H1 (cell line): ENCODE measurements at regions not wholly inside any gene's neighbourhood (a gene's known extent, or its start where the extent isn't known, plus 50 kb on each side); places are given as distances from the start of the nearest gene placed in this dataset.
A peak's percentile ranks its signal among the peaks of the same experiment; 100 is the strongest.

Experiments used
- CTCF ChIA-PET: fragments of 300-600 bp; sonication (Branson Sonifier 250); formaldehyde crosslinking; loops from one replicate; lab custom pipeline; 2021; ENCODE audit not compliant: partially characterized antibody; lab: Charles Lee
- POLR2A ChIA-PET: fragments of 300-600 bp; sonication (Branson Sonifier 250); formaldehyde crosslinking; loops from one replicate; lab custom pipeline; 2021; ENCODE audit warnings: inconsistent platforms; ENCODE audit not compliant: partially characterized antibody; lab: Charles Lee
- DNase-seq, 2 experiments: peaks; one replicate each; pipeline versions ENCODE4 v3.0.0 to v3.0.0-alpha.2; 2010 to 2022; ENCODE audit warnings: low spot score in 2 of 2, low read depth in 1 of 2, mixed read lengths in 1 of 2
- FAIRE-seq: peaks from 2 replicates; lab custom pipeline; 2011; peaks lifted over from hg19 to GRCh38; lab: Jason Lieb, UNC
- H2AFZ ChIP-seq: 2 replicates; pipeline ENCODE4 v1.8.1; 2012; ENCODE audit warnings: low read length, inconsistent platforms
- H2AK5ac ChIP-seq: 2 replicates; pipeline ENCODE4 v1.6.1; 2013; ENCODE audit warnings: low read depth, low read length
- H2BK120ac ChIP-seq: replicated peaks from 2 replicates; pipeline ENCODE3; 2013; ENCODE audit warnings: low read depth, low read length, inconsistent platforms
- H2BK12ac ChIP-seq: 2 replicates; pipeline ENCODE4 v1.6.1; 2013; ENCODE audit warnings: low read depth, low read length
- H2BK15ac ChIP-seq: 2 replicates; pipeline ENCODE4 v1.6.1; 2013; ENCODE audit warnings: low read length
- H2BK20ac ChIP-seq: 2 replicates; pipeline ENCODE4 v1.6.1; 2013; ENCODE audit warnings: low read length
- H2BK5ac ChIP-seq: 2 replicates; pipeline ENCODE4 v1.6.1; 2013; ENCODE audit warnings: low read depth, low read length
- H3K14ac ChIP-seq: 2 replicates; pipeline ENCODE4 v1.6.1; 2013; ENCODE audit warnings: inconsistent platforms; ENCODE audit not compliant: insufficient read length
- H3K18ac ChIP-seq: 2 replicates; pipeline ENCODE4 v1.6.1; 2013; ENCODE audit warnings: low read length; ENCODE audit errors: extremely low read depth
- H3K23ac ChIP-seq: 2 replicates; pipeline ENCODE4 v1.6.1; 2013; ENCODE audit warnings: inconsistent platforms; ENCODE audit not compliant: insufficient read length
- H3K23me2 ChIP-seq: 2 replicates; pipeline ENCODE4 v1.6.1; 2013; ENCODE audit warnings: low read depth, low read length
- H3K27ac ChIP-seq: 2 replicates; pipeline ENCODE4 v1.6.1; 2011; ENCODE audit warnings: low read depth, low read length, inconsistent platforms
- H3K27me3 ChIP-seq, 4 experiments: replicated peaks in 1 of 4; 1 replicate in 1 of 4; 2 replicates in 3 of 4; pipeline versions ENCODE4 v1.6.1 to v1.8.1; 2011 to 2013; ENCODE audit warnings: low read length in 3 of 4, mild to moderate bottlenecking in 3 of 4, inconsistent platforms in 2 of 4, mixed read lengths in 2 of 4, moderate library complexity in 1 of 4; ENCODE audit not compliant: control insufficient read depth in 3 of 4, insufficient read depth in 3 of 4; ENCODE audit errors: extremely low read depth in 1 of 4
- H3K36me3 ChIP-seq, 4 experiments: 2 replicates each; pipeline versions ENCODE4 v1.6.1 to v1.8.1; 2011 to 2013; ENCODE audit warnings: mild to moderate bottlenecking in 4 of 4, low read length in 3 of 4, moderate library complexity in 2 of 4, control low read depth in 1 of 4, inconsistent platforms in 1 of 4; ENCODE audit not compliant: insufficient read depth in 4 of 4, control insufficient read depth in 2 of 4
- H3K4ac ChIP-seq: replicated peaks from 2 replicates; pipeline ENCODE3; 2013; ENCODE audit warnings: low read length, low read depth, mixed read lengths, inconsistent platforms; ENCODE audit not compliant: insufficient read length
- H3K4me1 ChIP-seq, 4 experiments: replicated peaks in 1 of 4; 1 replicate in 1 of 4; 2 replicates in 3 of 4; pipeline versions ENCODE4 v1.6.1 to v1.8.1; 2011 to 2013; ENCODE audit warnings: low read length in 3 of 4, inconsistent platforms in 2 of 4, mixed read lengths in 1 of 4; ENCODE audit not compliant: insufficient read depth in 4 of 4, control insufficient read depth in 3 of 4
- H3K4me2 ChIP-seq, 2 experiments: 2 replicates each; pipeline versions ENCODE4 v1.6.1 to v1.8.1; 2011 to 2013; ENCODE audit warnings: low read depth in 2 of 2, low read length in 2 of 2, control low read depth in 1 of 2, inconsistent platforms in 1 of 2, mild to moderate bottlenecking in 1 of 2; ENCODE audit not compliant: insufficient read depth in 1 of 2
- H3K4me3 ChIP-seq, 4 experiments: fragments of 200-600, 300-600 bp in 1 of 4; sonication (generic), shearing (Covaris generic), sonication (Bioruptor Twin) in 1 of 4; 2 replicates each; pipeline versions ENCODE4 v1.5.1 to v1.8.1; 2011 to 2016; ENCODE audit warnings: low read length in 4 of 4, low read depth in 3 of 4, control low read depth in 2 of 4, inconsistent platforms in 2 of 4, mild to moderate bottlenecking in 2 of 4, mixed read lengths in 1 of 4, moderate library complexity in 1 of 4; ENCODE audit not compliant: insufficient read depth in 2 of 4; ENCODE audit errors: extremely low read depth in 1 of 4
- H3K56ac ChIP-seq: replicated peaks from 2 replicates; pipeline ENCODE3; 2013; ENCODE audit warnings: low read depth, mild to moderate bottlenecking, mixed read lengths, low read length, inconsistent platforms; ENCODE audit not compliant: insufficient read length
- H3K79me1 ChIP-seq: 2 replicates; pipeline ENCODE4 v1.6.1; 2013; ENCODE audit warnings: low read depth, low read length, control low read depth
- H3K79me2 ChIP-seq, 2 experiments: 2 replicates each; pipeline versions ENCODE4 v1.6.1 to v1.8.1; 2012 to 2013; ENCODE audit warnings: low read length in 2 of 2, mild to moderate bottlenecking in 2 of 2, inconsistent platforms in 1 of 2; ENCODE audit not compliant: insufficient read depth in 2 of 2, control insufficient read depth in 1 of 2
- H3K9ac ChIP-seq, 4 experiments: replicated peaks in 1 of 4; 1 replicate in 1 of 4; 2 replicates in 3 of 4; pipeline versions ENCODE4 v1.6.1 to v1.8.1; 2011 to 2013; ENCODE audit warnings: low read depth in 3 of 4, low read length in 3 of 4, control low read depth in 2 of 4, mild to moderate bottlenecking in 2 of 4, moderate library complexity in 2 of 4, inconsistent platforms in 1 of 4; ENCODE audit errors: extremely low read depth in 1 of 4
- H3K9me3 ChIP-seq, 2 experiments: 2 replicates each; pipeline versions ENCODE4 v1.6.1 to v1.8.1; 2012 to 2013; ENCODE audit warnings: mild to moderate bottlenecking in 2 of 2, moderate library complexity in 2 of 2, control low read depth in 1 of 2, inconsistent platforms in 1 of 2, low read depth in 1 of 2, low read length in 1 of 2, mixed read lengths in 1 of 2; ENCODE audit not compliant: insufficient read depth in 2 of 2
- H4K20me1 ChIP-seq, 2 experiments: replicated peaks in 1 of 2; 2 replicates each; pipeline versions ENCODE3 to v1.8.1; 2011 to 2013; ENCODE audit warnings: inconsistent platforms in 2 of 2, low read length in 2 of 2, mild to moderate bottlenecking in 1 of 2; ENCODE audit not compliant: insufficient read depth in 2 of 2, control insufficient read depth in 1 of 2
- H4K5ac ChIP-seq: 2 replicates; pipeline ENCODE4 v1.6.1; 2013; ENCODE audit warnings: low read length, low read depth, mixed read lengths, inconsistent platforms; ENCODE audit not compliant: insufficient read length
- H4K8ac ChIP-seq: 2 replicates; pipeline ENCODE4 v1.8.0; 2013; ENCODE audit warnings: mild to moderate bottlenecking, moderate library complexity, low read length, inconsistent platforms; ENCODE audit not compliant: insufficient read depth; ENCODE audit errors: extremely low read depth
- H4K91ac ChIP-seq: replicated peaks from 2 replicates; pipeline ENCODE3; 2013; ENCODE audit warnings: low read length, mixed read lengths, inconsistent platforms; ENCODE audit not compliant: insufficient read length
- BCL11A ChIP-seq, 2 experiments: IDR thresholded peaks; one replicate each; pipeline ENCODE4 v1.6.1; 2011; ENCODE audit warnings: low read depth in 2 of 2, low read length in 2 of 2, mild to moderate bottlenecking in 2 of 2
- JUND ChIP-seq: IDR thresholded peaks from 2 replicates; pipeline ENCODE4 v1.6.1; 2011; ENCODE audit warnings: mild to moderate bottlenecking, improper control_type of control experiment, low read length
- POU5F1 ChIP-seq: IDR thresholded peaks from 2 replicates; pipeline ENCODE4 v1.6.1; 2011; ENCODE audit warnings: low read depth, mild to moderate bottlenecking, low read length, moderate library complexity
- SIX5 ChIP-seq: IDR thresholded peaks from 2 replicates; pipeline ENCODE4 v1.6.1; 2011; ENCODE audit warnings: mild to moderate bottlenecking, low read depth, low read length
- SP4 ChIP-seq: IDR thresholded peaks from 2 replicates; pipeline ENCODE4 v1.6.1; 2012; ENCODE audit warnings: low read length, inconsistent platforms
- TCF12 ChIP-seq: IDR thresholded peaks from 2 replicates; pipeline ENCODE4 v1.6.1; 2011; ENCODE audit warnings: low read depth, mild to moderate bottlenecking, low read length
- WGBS, 2 experiments: shearing (Covaris generic) in 1 of 2; methylation state at CpG; one replicate each; pipeline versions ENCODE4 v1.1.6 to v1.1.7; 2013 to 2015; ENCODE audit warnings: low lambda C conversion rate in 2 of 2, mixed read lengths in 2 of 2, inconsistent platforms in 1 of 2, low coverage in 1 of 2, missing lambda C conversion rate in 1 of 2; ENCODE audit not compliant: insufficient replicate concordance in 2 of 2, insufficient coverage in 1 of 2, insufficient read length in 1 of 2; ENCODE audit errors: extremely low coverage in 1 of 2, missing lambda C conversion rate in 1 of 2; 5-methylcytosine and 5-hydroxymethylcytosine counted together
- TF ChIP-seq, protein P1 (sequence below): IDR thresholded peaks from 2 replicates; pipeline ENCODE4 v1.6.1; 2012; ENCODE audit warnings: inconsistent platforms

DNA sequence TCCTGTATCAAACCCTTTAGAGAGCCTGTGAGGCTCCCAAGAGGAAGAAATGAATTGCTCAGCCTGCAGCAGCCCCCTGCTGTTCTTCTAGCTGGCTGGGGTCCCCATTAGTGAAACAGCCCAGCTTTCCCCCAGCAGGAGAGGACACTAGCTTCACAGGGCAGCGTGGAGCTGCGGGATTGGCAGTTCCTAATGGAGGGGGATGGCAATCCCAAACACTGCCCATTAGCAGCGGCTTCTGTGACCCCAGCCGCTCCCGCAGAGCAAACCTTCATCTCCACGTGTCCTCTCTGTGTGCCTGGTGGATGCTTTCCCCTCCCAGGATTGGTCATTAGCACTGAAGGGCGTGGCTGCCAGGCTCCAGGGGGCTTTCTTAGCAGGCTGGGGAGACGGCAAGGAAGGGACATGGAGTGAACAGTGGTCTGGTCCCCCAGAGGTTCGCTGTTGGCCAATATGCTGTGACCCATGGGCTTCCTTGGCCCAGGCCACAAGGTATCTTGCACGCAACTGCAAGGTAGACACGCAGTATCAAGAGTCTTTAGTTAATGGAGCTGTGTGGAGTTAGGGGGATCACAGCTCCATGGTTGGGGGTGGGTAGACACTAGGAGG lies 322.5 kb upstream of the ZMIZ1 start:
- no peaks in the 10 kb centered on the region for H3K36me3 ChIP-seq
- H2AK5ac ChIP-seq, result no peak overlapping the region
- no peak overlapping the region for H3K14ac ChIP-seq
- WGBS, 2 experiments, result 87% methylated on average over 9 of the region's 11 CpGs; no CpG with 5 or more reads in 1 of the 2 experiments
- H3K4ac ChIP-seq, result no peak overlapping the region
- no peak overlapping the region for H3K4me2 ChIP-seq
- no peak overlapping the region for H3K9ac ChIP-seq
- no peaks in the 10 kb centered on the region for H4K20me1 ChIP-seq
- no peak overlapping the region for H3K18ac ChIP-seq
- ChIA-PET POLR2A (no interaction called here), CTCF (interaction anchor here (1.3 to 1.8 kb wide), 2 partner anchors 10 to 449 kb away, joined by 3 to 6 read pairs; no protein-coding TSS in a partner anchor)
- DNase-seq, result no peak
- H3K4me3 ChIP-seq, result no peak overlapping the region
- H3K9me3 ChIP-seq, result no peaks in the 10 kb centered on the region
- H3K23me2 ChIP-seq, result peaks cover 3% of the 10 kb centered on the region; the same call in 1 of the 2 replicates
- H4K5ac ChIP-seq, result no peak overlapping the region
- no peaks in the 10 kb centered on the region for H3K79me1 ChIP-seq
- no peak overlapping the region for H2BK120ac ChIP-seq
- no peak overlapping the region for H3K27ac ChIP-seq
- no peaks in the 10 kb centered on the region; a peak in 2 of 7 replicates for H3K27me3 ChIP-seq
- no peak overlapping the region for H3K56ac ChIP-seq
- H2BK12ac ChIP-seq, result 0 out of 2 replicates have a peak overlapping the region, but pooled peaks have one; percentile 75
- no peak overlapping the region for H4K91ac ChIP-seq
- no peaks in the 10 kb centered on the region for H3K79me2 ChIP-seq
- H2BK20ac ChIP-seq, result no peak overlapping the region
- 0 out of 2 replicates have a peak overlapping the region, but pooled peaks have one; percentile 61 for H2BK15ac ChIP-seq
- H2BK5ac ChIP-seq, result no peak overlapping the region
- H4K8ac ChIP-seq, result no peak overlapping the region
- H3K23ac ChIP-seq, result no peak overlapping the region
- no peak for FAIRE-seq
- H2AFZ ChIP-seq, result peak overlapping the region; percentile 58; the same call in 1 of the 2 replicates
- peaks cover 0 to 5% (median 3%) of the 10 kb centered on the region in 4 experiments; a peak in 3 of 7 replicates for H3K4me1 ChIP-seq
- no peak for TF ChIP-seq SIX5
- no peak for TF ChIP-seq JUND
- TF ChIP-seq SP4, result no peak
- no peak for TF ChIP-seq BCL11A (IDR thresholded peaks at IDR 0.05; ENCODE audit: low read depth in 2 of 2, low read length in 2 of 2)
- no peak for TF ChIP-seq POU5F1
- TF ChIP-seq TCF12, result no peak
- TF ChIP-seq, protein P1, sequence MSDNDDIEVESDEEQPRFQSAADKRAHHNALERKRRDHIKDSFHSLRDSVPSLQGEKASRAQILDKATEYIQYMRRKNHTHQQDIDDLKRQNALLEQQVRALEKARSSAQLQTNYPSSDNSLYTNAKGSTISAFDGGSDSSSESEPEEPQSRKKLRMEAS, result no peak
- TF ChIP-seq, all 59 proteins: peak for 0
